ENCODE measurements at regions not wholly inside any gene's neighbourhood (a gene's known extent, or its start where the extent isn't known, plus 50 kb on each side); places are given as distances from the start of the nearest gene placed in this dataset.

DNA sequence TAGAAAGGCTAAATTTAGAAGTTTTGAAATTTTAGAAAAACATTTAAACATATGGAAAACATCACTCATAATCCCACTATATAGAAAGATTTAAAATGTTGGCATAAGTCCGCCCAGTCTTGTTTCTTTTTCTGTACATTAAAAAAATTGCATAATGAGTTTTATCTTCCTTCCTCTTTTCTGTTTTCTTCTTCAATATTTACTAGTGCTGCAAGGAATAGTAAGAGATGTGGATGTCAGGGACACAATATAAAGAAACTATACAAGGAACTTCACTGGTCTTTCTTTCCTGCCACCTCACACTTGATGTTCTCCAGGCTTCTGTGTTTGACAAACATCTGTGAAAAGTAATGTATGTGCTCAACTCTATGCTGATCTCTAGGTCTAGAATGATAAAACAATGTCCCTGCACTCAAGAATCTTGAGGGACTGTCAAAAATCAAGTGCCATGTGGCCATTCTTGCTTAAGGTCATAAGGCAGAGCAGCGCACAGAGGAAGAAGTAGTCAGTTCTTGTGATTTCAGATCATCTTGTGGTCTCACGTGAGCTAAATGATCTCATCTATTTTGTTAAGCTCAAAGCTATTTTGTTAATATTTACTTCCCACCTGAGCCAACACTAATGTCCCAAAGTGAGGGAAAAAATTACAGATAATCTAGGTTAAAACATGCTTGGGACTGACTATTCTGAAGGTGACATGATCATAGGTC lies 186.9 kb upstream of the OBI1 start:
- Mint-ChIP-seq H3K27ac (no peak overlapping the region), H3K27me3 (no peaks in the 10 kb centered on the region), H3K4me1 (no peaks in the 10 kb centered on the region), H3K36me3 (no peaks in the 10 kb centered on the region), H3K9me3 (no peaks in the 10 kb centered on the region), H3K4me3 (no peak overlapping the region)
- no peak overlapping the region for H3K4me3 ChIP-seq (ENCODE audit: low read depth, low read length)
- no peaks in the 10 kb centered on the region for H3K4me1 ChIP-seq (ENCODE audit: control insufficient read depth, insufficient read depth, low read length, poor library complexity, severe bottlenecking)
- H3K9me3 ChIP-seq (ENCODE audit: control insufficient read depth in 2 of 2, low read length in 2 of 2) = no peaks in the 10 kb centered on the region
- H3K27me3 ChIP-seq (ENCODE audit: control insufficient read depth, insufficient read depth, low read length) = no peaks in the 10 kb centered on the region
- DNase-seq (no peak), ATAC-seq (ENCODE audit: low read depth in 2 of 2) (no peak)
- H3K36me3 ChIP-seq (ENCODE audit: control insufficient read depth, insufficient read depth, low read length) = no peaks in the 10 kb centered on the region
- H3K27ac ChIP-seq (ENCODE audit: insufficient read depth, low read length, poor library complexity, severe bottlenecking) = no peak overlapping the region

DNA sequence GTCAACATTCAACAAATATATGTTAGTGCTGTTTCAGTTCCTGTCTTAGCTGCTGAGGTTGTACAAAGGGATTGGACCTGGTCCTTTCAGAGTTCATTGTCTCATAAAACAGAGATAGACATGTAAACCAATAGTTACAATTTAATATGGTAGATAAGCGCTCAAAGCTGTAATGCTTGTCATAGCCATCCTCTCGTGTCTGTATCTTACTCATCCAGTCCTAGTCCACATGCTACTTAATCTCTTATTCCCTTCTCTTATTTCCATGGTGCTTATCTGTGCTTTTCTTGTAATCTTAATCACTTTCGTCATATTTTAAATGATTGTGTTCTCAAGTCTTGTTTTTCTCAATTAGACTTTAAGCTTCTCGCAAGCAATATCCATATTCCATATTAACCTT lies 185.2 kb upstream of the OBI1 start:
- H3K4me3 ChIP-seq (ENCODE audit: low read depth, low read length) = no peak overlapping the region
- Mint-ChIP-seq H3K4me1 (no peaks in the 10 kb centered on the region), H3K36me3 (no peaks in the 10 kb centered on the region), H3K27ac (no peak overlapping the region), H3K27me3 (peaks cover 5% of the 10 kb centered on the region), H3K4me3 (no peak overlapping the region), H3K9me3 (no peaks in the 10 kb centered on the region)
- DNase-seq = no peak
- H3K4me1 ChIP-seq (ENCODE audit: control insufficient read depth, insufficient read depth, low read length, poor library complexity, severe bottlenecking) = no peaks in the 10 kb centered on the region
- no peak overlapping the region for H3K27ac ChIP-seq (ENCODE audit: insufficient read depth, low read length, poor library complexity, severe bottlenecking)
- H3K27me3 ChIP-seq (ENCODE audit: control insufficient read depth, insufficient read depth, low read length) = no peaks in the 10 kb centered on the region
- ATAC-seq (ENCODE audit: low read depth in 2 of 2) = no peak
- no peaks in the 10 kb centered on the region for H3K9me3 ChIP-seq (ENCODE audit: control insufficient read depth in 2 of 2, low read length in 2 of 2)
- no peaks in the 10 kb centered on the region for H3K36me3 ChIP-seq (ENCODE audit: control insufficient read depth, insufficient read depth, low read length)

DNA sequence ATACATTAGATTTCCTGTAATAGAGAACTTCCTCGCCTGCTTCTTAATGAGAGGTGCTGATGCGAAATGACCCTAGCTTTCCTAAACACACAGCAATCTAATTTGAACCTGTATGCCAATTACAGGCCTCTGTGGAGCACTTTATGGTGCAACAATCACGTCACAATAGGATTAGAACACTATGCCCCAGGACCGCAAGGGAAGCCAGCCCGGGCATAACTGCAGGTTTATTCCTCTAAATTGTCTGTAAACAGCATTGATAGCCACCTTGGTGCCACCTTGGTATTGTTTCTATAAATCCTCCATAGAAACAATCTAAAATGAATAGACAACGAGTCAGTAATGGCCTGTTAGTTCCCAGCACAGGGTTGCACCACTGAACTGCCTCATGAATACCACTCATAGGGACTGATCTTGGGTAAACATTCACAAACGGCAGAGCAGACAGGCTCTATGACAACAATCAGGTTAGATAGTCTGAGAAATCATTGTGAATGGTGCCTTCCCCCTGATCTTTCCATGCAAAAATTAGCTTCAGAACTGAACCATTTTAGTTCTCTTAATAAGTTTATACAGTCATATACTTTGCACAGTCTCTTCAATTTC lies 182.5 kb upstream of the OBI1 start:
- Histone ChIP-seq H3K4me3 (ENCODE audit: low read depth, low read length) (no peak overlapping the region), H3K9me3 (ENCODE audit: control insufficient read depth in 2 of 2, low read length in 2 of 2) (no peaks in the 10 kb centered on the region), H3K27me3 (ENCODE audit: control insufficient read depth, insufficient read depth, low read length) (no peaks in the 10 kb centered on the region), H3K27ac (ENCODE audit: insufficient read depth, low read length, poor library complexity, severe bottlenecking) (no peak overlapping the region), H3K4me1 (ENCODE audit: control insufficient read depth, insufficient read depth, low read length, poor library complexity, severe bottlenecking) (no peaks in the 10 kb centered on the region), H3K36me3 (ENCODE audit: control insufficient read depth, insufficient read depth, low read length) (no peaks in the 10 kb centered on the region)
- ATAC-seq (ENCODE audit: low read depth in 2 of 2) (no peak), DNase-seq (no peak)
- H3K4me1 Mint-ChIP-seq = no peaks in the 10 kb centered on the region
- H3K36me3 Mint-ChIP-seq = no peaks in the 10 kb centered on the region
- H3K4me3 Mint-ChIP-seq = no peak overlapping the region
- peaks cover 5% of the 10 kb centered on the region for H3K27me3 Mint-ChIP-seq
- H3K9me3 Mint-ChIP-seq = peaks cover 0 to 2% (median 0%) of the 10 kb centered on the region in 7 donors
- no peak overlapping the region for H3K27ac Mint-ChIP-seq

DNA sequence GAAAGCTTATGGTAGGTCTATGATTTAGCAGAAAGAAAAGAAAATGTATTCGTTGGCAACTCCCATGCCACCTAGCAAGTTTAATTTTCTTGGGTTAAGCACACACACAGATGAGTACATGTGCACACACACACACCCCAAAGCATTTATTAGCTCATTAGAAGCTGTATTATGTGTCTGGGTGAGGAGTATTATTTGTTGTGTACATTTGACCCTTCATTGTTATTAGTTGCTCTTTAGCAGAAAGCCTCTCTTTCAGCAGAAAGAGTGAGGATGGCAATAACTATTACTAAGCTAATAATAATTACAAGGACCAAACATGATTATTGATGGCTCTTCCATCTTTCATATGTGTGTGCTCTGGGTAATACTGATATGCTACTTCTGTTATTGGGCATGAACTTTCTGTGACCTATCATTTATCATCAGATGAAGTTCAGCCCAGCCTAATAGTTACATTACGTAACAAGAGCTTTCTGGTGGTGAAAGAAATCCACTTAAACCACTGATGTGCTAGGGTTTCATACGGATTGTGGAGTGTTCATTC lies 177.4 kb upstream of the OBI1 start:
- no peak overlapping the region for H3K27ac ChIP-seq (ENCODE audit: insufficient read depth, low read length, poor library complexity, severe bottlenecking)
- no peak overlapping the region for H3K27ac Mint-ChIP-seq
- H3K9me3 Mint-ChIP-seq = peaks cover 0 to 2% (median 0%) of the 10 kb centered on the region in 7 donors
- no peaks in the 10 kb centered on the region for H3K36me3 Mint-ChIP-seq
- DNase-seq = no peak
- H3K4me1 Mint-ChIP-seq = no peaks in the 10 kb centered on the region
- no peak overlapping the region for H3K4me3 ChIP-seq (ENCODE audit: low read depth, low read length)
- no peaks in the 10 kb centered on the region for H3K36me3 ChIP-seq (ENCODE audit: control insufficient read depth, insufficient read depth, low read length)
- no peak for ATAC-seq (ENCODE audit: low read depth in 2 of 2)
- peaks cover 5% of the 10 kb centered on the region for H3K27me3 Mint-ChIP-seq
- H3K4me3 Mint-ChIP-seq = no peak overlapping the region
- H3K4me1 ChIP-seq (ENCODE audit: control insufficient read depth, insufficient read depth, low read length, poor library complexity, severe bottlenecking) = no peaks in the 10 kb centered on the region
- no peaks in the 10 kb centered on the region for H3K27me3 ChIP-seq (ENCODE audit: control insufficient read depth, insufficient read depth, low read length)
- H3K9me3 ChIP-seq (ENCODE audit: control insufficient read depth in 2 of 2, low read length in 2 of 2) = no peaks in the 10 kb centered on the region

DNA sequence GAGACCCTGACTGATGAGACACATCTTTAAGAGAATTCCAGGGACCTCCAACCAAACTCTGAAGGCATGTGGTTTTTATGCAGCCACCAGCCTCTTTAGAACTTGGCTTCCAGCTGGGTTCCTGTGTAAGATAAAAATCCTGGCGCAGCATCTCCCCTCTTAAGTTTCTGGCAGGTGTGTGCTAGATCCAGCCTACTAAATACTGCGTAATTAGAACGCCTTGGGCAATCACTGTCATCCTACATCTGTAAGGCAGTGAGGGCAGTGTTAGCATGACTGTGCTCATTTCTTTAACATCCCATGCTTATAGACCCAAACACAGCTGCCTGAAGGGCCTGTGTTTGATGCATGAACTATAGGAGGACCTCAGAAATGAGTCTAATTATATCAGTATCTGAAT lies 173.5 kb upstream of the OBI1 start:
- H3K9me3 Mint-ChIP-seq = no peaks in the 10 kb centered on the region
- no peak for DNase-seq

DNA sequence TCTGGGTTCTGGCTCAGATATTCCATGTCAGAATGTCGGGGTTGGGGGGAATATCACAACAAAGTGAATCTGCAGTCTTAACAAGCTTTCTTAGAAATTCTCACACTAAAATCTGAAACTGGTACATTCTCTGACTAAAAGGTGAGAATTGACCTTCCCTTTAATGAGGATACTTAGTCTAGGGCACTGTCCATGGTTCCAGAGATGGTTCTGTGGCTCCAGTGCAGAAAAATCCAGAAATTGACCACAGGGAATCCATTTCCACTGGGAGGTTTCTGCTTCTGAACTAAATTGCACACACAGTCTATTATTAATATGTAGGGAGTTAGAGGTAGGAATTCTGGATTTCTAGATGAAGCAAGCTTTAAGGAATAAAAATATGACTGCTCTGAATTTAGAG lies 171.6 kb upstream of the OBI1 start:
- H3K9me3 ChIP-seq (ENCODE audit: control insufficient read depth in 2 of 2, low read length in 2 of 2) = no peaks in the 10 kb centered on the region
- H3K27ac ChIP-seq (ENCODE audit: insufficient read depth, low read length, poor library complexity, severe bottlenecking) = no peak overlapping the region
- ATAC-seq (ENCODE audit: low read depth in 2 of 2) (no peak), DNase-seq (no peak)
- no peak overlapping the region for H3K4me3 ChIP-seq (ENCODE audit: low read depth, low read length)
- H3K27me3 ChIP-seq (ENCODE audit: control insufficient read depth, insufficient read depth, low read length) = no peaks in the 10 kb centered on the region
- H3K4me3 Mint-ChIP-seq = no peak overlapping the region
- H3K36me3 Mint-ChIP-seq = no peaks in the 10 kb centered on the region
- H3K36me3 ChIP-seq (ENCODE audit: control insufficient read depth, insufficient read depth, low read length) = no peaks in the 10 kb centered on the region
- H3K27ac Mint-ChIP-seq = no peak overlapping the region
- H3K4me1 ChIP-seq (ENCODE audit: control insufficient read depth, insufficient read depth, low read length, poor library complexity, severe bottlenecking) = no peaks in the 10 kb centered on the region
- no peaks in the 10 kb centered on the region for H3K9me3 Mint-ChIP-seq
- H3K4me1 Mint-ChIP-seq = no peaks in the 10 kb centered on the region
- H3K27me3 Mint-ChIP-seq = peaks cover 4% of the 10 kb centered on the region

More for the DNA sequence above, 173.5 kb upstream of the OBI1 start:
- no peaks in the 10 kb centered on the region for H3K36me3 ChIP-seq (ENCODE audit: control insufficient read depth, insufficient read depth, low read length)
- H3K4me1 ChIP-seq (ENCODE audit: control insufficient read depth, insufficient read depth, low read length, poor library complexity, severe bottlenecking) = no peaks in the 10 kb centered on the region
- H3K4me3 ChIP-seq (ENCODE audit: low read depth, low read length) = no peak overlapping the region
- Mint-ChIP-seq H3K4me1 (no peaks in the 10 kb centered on the region), H3K4me3 (no peak overlapping the region), H3K27me3 (peaks cover 4% of the 10 kb centered on the region), H3K36me3 (no peaks in the 10 kb centered on the region), H3K27ac (no peak overlapping the region)
- H3K27me3 ChIP-seq (ENCODE audit: control insufficient read depth, insufficient read depth, low read length) = no peaks in the 10 kb centered on the region
- H3K27ac ChIP-seq (ENCODE audit: insufficient read depth, low read length, poor library complexity, severe bottlenecking) = no peak overlapping the region
- no peak for ATAC-seq (ENCODE audit: low read depth in 2 of 2)
- H3K9me3 ChIP-seq (ENCODE audit: control insufficient read depth in 2 of 2, low read length in 2 of 2) = no peaks in the 10 kb centered on the region

DNA sequence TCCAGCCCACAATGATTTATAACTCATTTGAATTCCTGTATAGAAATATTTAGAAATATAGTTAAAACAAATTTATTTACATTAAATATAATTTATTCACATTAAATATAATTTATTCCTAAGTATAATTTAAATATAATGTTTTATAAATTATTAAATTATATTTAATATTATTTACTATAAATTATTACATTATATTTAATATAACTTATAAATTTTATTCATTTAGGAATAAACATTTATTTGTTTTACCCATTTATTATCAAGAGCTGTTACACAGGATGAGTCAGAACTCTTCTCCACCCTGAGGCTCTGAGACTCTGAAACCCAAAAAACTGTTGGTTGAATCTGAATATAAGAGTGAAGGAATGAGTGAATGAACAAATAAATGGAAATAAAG lies 170.9 kb upstream of the OBI1 start:
- H3K9me3 ChIP-seq (ENCODE audit: control insufficient read depth in 2 of 2, low read length in 2 of 2) = no peaks in the 10 kb centered on the region
- no peaks in the 10 kb centered on the region for H3K27me3 ChIP-seq (ENCODE audit: control insufficient read depth, insufficient read depth, low read length)
- Mint-ChIP-seq H3K27me3 (peaks cover 4% of the 10 kb centered on the region), H3K36me3 (no peaks in the 10 kb centered on the region), H3K4me1 (no peaks in the 10 kb centered on the region), H3K9me3 (no peaks in the 10 kb centered on the region), H3K27ac (no peak overlapping the region), H3K4me3 (no peak overlapping the region)
- H3K36me3 ChIP-seq (ENCODE audit: control insufficient read depth, insufficient read depth, low read length) = no peaks in the 10 kb centered on the region
- no peak overlapping the region for H3K27ac ChIP-seq (ENCODE audit: insufficient read depth, low read length, poor library complexity, severe bottlenecking)
- no peaks in the 10 kb centered on the region for H3K4me1 ChIP-seq (ENCODE audit: control insufficient read depth, insufficient read depth, low read length, poor library complexity, severe bottlenecking)
- no peak overlapping the region for H3K4me3 ChIP-seq (ENCODE audit: low read depth, low read length)
- no peak for ATAC-seq (ENCODE audit: low read depth in 2 of 2)
- DNase-seq = no peak

DNA sequence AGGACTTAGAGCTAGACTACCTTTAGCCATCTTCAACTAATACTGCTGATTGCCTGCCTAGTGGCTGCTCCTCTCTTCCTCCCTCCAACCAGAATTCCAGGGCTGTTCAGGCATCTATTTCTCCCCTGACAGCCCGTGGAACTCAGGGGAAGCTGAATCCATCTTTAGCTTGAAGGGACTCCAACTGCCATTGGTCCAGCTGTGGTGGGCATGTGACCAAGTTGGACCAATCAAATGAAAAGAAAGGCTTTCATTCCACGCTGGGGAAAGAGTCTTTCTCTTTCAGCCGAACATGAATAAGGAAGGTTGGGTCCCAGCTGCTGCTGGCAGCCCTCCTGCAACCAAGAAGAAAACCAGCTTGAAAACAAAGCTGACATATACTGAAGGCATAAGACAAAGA lies 168.5 kb upstream of the OBI1 start:
- no peaks in the 10 kb centered on the region for H3K4me1 ChIP-seq (ENCODE audit: control insufficient read depth, insufficient read depth, low read length, poor library complexity, severe bottlenecking)
- no peak overlapping the region for H3K4me3 ChIP-seq (ENCODE audit: low read depth, low read length)
- peaks cover 4% of the 10 kb centered on the region for H3K27me3 Mint-ChIP-seq
- no peaks in the 10 kb centered on the region for H3K4me1 Mint-ChIP-seq
- no peak overlapping the region for H3K4me3 Mint-ChIP-seq
- DNase-seq = no peak
- H3K9me3 Mint-ChIP-seq = peaks cover 0 to 2% (median 0%) of the 10 kb centered on the region in 7 donors
- no peaks in the 10 kb centered on the region for H3K9me3 ChIP-seq (ENCODE audit: control insufficient read depth in 2 of 2, low read length in 2 of 2)
- no peak overlapping the region for H3K27ac Mint-ChIP-seq
- H3K27me3 ChIP-seq (ENCODE audit: control insufficient read depth, insufficient read depth, low read length) = no peaks in the 10 kb centered on the region
- H3K36me3 Mint-ChIP-seq = no peaks in the 10 kb centered on the region
- H3K27ac ChIP-seq (ENCODE audit: insufficient read depth, low read length, poor library complexity, severe bottlenecking) = no peak overlapping the region
- no peak for ATAC-seq (ENCODE audit: low read depth in 2 of 2)
- H3K36me3 ChIP-seq (ENCODE audit: control insufficient read depth, insufficient read depth, low read length) = no peaks in the 10 kb centered on the region

Measured in CD4-positive, CD25-positive, alpha-beta regulatory T cell (primary cell).